ENCODE measurements at regions not wholly inside any gene's neighbourhood (a gene's known extent, or its start where the extent isn't known, plus 50 kb on each side); places are given as distances from the start of the nearest gene placed in this dataset.

DNA sequence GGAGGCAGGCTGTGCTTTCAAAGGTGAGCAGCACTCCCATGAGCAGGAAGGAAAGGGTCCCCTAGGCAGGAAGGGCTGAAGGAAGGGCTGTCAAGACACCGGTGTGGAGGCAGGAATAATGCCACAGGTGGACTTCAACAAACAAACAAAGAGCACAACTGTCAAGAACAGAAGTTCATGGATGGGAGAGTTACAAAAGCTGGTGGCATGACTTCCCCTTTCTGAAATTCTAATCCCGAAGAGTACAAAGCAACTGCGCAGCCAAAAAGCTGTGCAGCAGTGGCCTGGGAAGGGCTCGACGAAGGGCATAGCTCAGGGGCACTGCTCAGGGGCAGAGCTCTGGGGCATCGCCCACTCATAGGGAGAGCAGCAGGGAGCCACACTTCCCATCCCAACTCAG, 582.3 kb upstream of the DIPK2B start:
- POLR2A ChIA-PET: no interaction called here

More for the DNA sequence above, 582.3 kb upstream of the DIPK2B start:
- no peaks in the 10 kb centered on the region for H3K9me3 ChIP-seq (replicated peaks; ENCODE audit: control insufficient read depth, insufficient read depth, low read length)
- peaks cover 59% of the 10 kb centered on the region for H3K79me2 ChIP-seq (ENCODE audit: control insufficient read depth, insufficient read depth, low read length)
- dilution Hi-C loops (cut with MboI; ENCODE audit: extremely low pct_ligation_motif_present, low sequenced_read_pairs) (no loop called here), intact Hi-C loops (cut with micrococcal nuclease) (no loop called here)
- DNase-seq (ENCODE audit: low read depth, low spot score) (no peak), FAIRE-seq (no peak)
- H3K36me3 ChIP-seq (ENCODE audit: control insufficient read depth in 2 of 2, extremely low read depth in 1 of 2, insufficient read depth in 2 of 2, low read length in 2 of 2): no peaks in the 10 kb centered on the region
- H3K4me2 ChIP-seq (ENCODE audit: insufficient read depth, low read length): no peak overlapping the region
- TF ChIP-seq GATA2 (IDR thresholded peaks at IDR 0.05; ENCODE audit: insufficient read depth, insufficient read length, low read depth, low read length) (no peak), POLR2A (IDR thresholded peaks at IDR 0.05; ENCODE audit: low read depth, low read length) (no peak), EZH2 (IDR thresholded peaks at IDR 0.05; ENCODE audit: borderline replicate concordance, low read depth, low read length, severe bottlenecking) (no peak), FOS (IDR thresholded peaks at IDR 0.05; ENCODE audit: borderline replicate concordance, insufficient read depth, low read length) (no peak), POLR2AphosphoS5 (IDR thresholded peaks at IDR 0.05; ENCODE audit: insufficient read depth, low read depth, low read length) (no peak), MYC (IDR thresholded peaks at IDR 0.05; ENCODE audit: low read depth, low read length) (no peak), JUN (IDR thresholded peaks at IDR 0.05; ENCODE audit: borderline replicate concordance, insufficient read depth, insufficient read length, low read depth) (no peak)
- TF ChIP-seq, protein P1, sequence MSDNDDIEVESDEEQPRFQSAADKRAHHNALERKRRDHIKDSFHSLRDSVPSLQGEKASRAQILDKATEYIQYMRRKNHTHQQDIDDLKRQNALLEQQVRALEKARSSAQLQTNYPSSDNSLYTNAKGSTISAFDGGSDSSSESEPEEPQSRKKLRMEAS (IDR thresholded peaks at IDR 0.05; ENCODE audit: insufficient read depth, insufficient read length): no peak
- TF ChIP-seq, protein P2, sequence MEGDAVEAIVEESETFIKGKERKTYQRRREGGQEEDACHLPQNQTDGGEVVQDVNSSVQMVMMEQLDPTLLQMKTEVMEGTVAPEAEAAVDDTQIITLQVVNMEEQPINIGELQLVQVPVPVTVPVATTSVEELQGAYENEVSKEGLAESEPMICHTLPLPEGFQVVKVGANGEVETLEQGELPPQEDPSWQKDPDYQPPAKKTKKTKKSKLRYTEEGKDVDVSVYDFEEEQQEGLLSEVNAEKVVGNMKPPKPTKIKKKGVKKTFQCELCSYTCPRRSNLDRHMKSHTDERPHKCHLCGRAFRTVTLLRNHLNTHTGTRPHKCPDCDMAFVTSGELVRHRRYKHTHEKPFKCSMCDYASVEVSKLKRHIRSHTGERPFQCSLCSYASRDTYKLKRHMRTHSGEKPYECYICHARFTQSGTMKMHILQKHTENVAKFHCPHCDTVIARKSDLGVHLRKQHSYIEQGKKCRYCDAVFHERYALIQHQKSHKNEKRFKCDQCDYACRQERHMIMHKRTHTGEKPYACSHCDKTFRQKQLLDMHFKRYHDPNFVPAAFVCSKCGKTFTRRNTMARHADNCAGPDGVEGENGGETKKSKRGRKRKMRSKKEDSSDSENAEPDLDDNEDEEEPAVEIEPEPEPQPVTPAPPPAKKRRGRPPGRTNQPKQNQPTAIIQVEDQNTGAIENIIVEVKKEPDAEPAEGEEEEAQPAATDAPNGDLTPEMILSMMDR (IDR thresholded peaks at IDR 0.05; ENCODE audit: extremely low read depth in 1 of 2, insufficient read depth in 1 of 2, low read depth in 1 of 2, low read length in 2 of 2): no peak
- no peak overlapping the region for H3K27ac ChIP-seq (ENCODE audit: insufficient read depth, low read depth, low read length)
- no peaks in the 10 kb centered on the region for H3K9me1 ChIP-seq (replicated peaks; ENCODE audit: control insufficient read depth, extremely low read depth, insufficient read depth, low read length)
- peaks cover 16% of the 10 kb centered on the region for H3K4me1 ChIP-seq (ENCODE audit: control insufficient read depth, extremely low read depth, insufficient read depth, low read length)
- no peak overlapping the region for H2AFZ ChIP-seq (ENCODE audit: low read depth, low read length)
- CTCF ChIA-PET: interaction anchor here (0.9 to 2.1 kb wide), 2 partner anchors 19 to 25 kb away, joined by 3 to 5 read pairs; no protein-coding TSS in a partner anchor
- H3K9ac ChIP-seq (replicated peaks; ENCODE audit: extremely low read depth, insufficient read depth, low read length): no peak overlapping the region
- no peaks in the 10 kb centered on the region for H4K20me1 ChIP-seq (replicated peaks; ENCODE audit: control insufficient read depth, extremely low read depth, insufficient read depth, low read length)
- H3K27me3 ChIP-seq (ENCODE audit: control insufficient read depth in 2 of 2, insufficient read depth in 2 of 2, low read length in 2 of 2): no peaks in the 10 kb centered on the region
- no TSS peak for BruUV-seq (replicated peaks)
- H3K4me3 ChIP-seq (replicated peaks in 1 of 3; ENCODE audit: insufficient read depth in 1 of 3, low read depth in 1 of 3, low read length in 3 of 3): no peak overlapping the region
